ENCODE measurements at regions not wholly inside any gene's neighbourhood (a gene's known extent, or its start where the extent isn't known, plus 50 kb on each side); places are given as distances from the start of the nearest gene placed in this dataset.
A peak's percentile ranks its signal among the peaks of the same experiment; 100 is the strongest.
"Not testable (repeated sequence)": the region's sequence is repeated elsewhere in the genome, so short reads cannot be mapped to it uniquely, and the experiment has no call there.

- CTCF ChIA-PET: no interaction called here
- H3K9me3 Mint-ChIP-seq (ENCODE audit: low read depth): no peaks in the 10 kb centered on the region
These were observed 112.7 kb downstream of the FAM53A start for GRCh38 chr4:1571165-1572009.

GRCh38 chr4:1570291-1571164 is 113.6 kb downstream of the FAM53A start:
- intact Hi-C loops (cut with DNase I, micrococcal nuclease): no loop called here
- Mint-ChIP-seq H3K36me3 (ENCODE audit: low read depth) (no peaks in the 10 kb centered on the region), H3K9me3 (ENCODE audit: low read depth) (no peaks in the 10 kb centered on the region), H3K27ac (no peak overlapping the region), H3K4me3 (no peak overlapping the region), H3K27me3 (no peaks in the 10 kb centered on the region), H3K4me1 (peaks cover 3% of the 10 kb centered on the region)
- DNase-seq (no peak), ATAC-seq (no peak)
- POLR2A ChIA-PET: interaction anchor here (0.6 kb wide), 1 partner anchor 36 kb away, joined by 6 read pairs; no protein-coding TSS in a partner anchor
- CTCF ChIA-PET: interaction anchor here (0.6 kb wide), 1 partner anchor 36 kb away, joined by 4 read pairs; no protein-coding TSS in a partner anchor

More at GRCh38 chr4:1571165-1572009, 112.7 kb downstream of the FAM53A start:
- H3K4me3 Mint-ChIP-seq: no peak overlapping the region
- no peak for ATAC-seq
- no peak for DNase-seq
- H3K4me1 Mint-ChIP-seq: no peaks in the 10 kb centered on the region
- intact Hi-C loops (cut with DNase I, micrococcal nuclease): no loop called here
- no peaks in the 10 kb centered on the region for H3K36me3 Mint-ChIP-seq (ENCODE audit: low read depth)
- POLR2A ChIA-PET: no interaction called here
- H3K27me3 Mint-ChIP-seq: no peaks in the 10 kb centered on the region
- no peak overlapping the region for H3K27ac Mint-ChIP-seq

GRCh38 chr4:1569461-1570151 is 114.5 kb downstream of the FAM53A start:
- Mint-ChIP-seq H3K36me3 (ENCODE audit: low read depth) (no peaks in the 10 kb centered on the region), H3K27ac (no peak overlapping the region), H3K4me3 (no peak overlapping the region), H3K27me3 (no peaks in the 10 kb centered on the region), H3K4me1 (peaks cover 3% of the 10 kb centered on the region), H3K9me3 (ENCODE audit: low read depth) (no peaks in the 10 kb centered on the region)
- ATAC-seq: no peak
- ChIA-PET CTCF (interaction anchor here (0.6 kb wide), 1 partner anchor 37 kb away, joined by 4 read pairs; no protein-coding TSS in a partner anchor), POLR2A (interaction anchor here (0.6 kb wide), 1 partner anchor 36 kb away, joined by 6 read pairs; no protein-coding TSS in a partner anchor)
- intact Hi-C loops (cut with DNase I, micrococcal nuclease): no loop called here
- DNase-seq: no peak

DNA sequence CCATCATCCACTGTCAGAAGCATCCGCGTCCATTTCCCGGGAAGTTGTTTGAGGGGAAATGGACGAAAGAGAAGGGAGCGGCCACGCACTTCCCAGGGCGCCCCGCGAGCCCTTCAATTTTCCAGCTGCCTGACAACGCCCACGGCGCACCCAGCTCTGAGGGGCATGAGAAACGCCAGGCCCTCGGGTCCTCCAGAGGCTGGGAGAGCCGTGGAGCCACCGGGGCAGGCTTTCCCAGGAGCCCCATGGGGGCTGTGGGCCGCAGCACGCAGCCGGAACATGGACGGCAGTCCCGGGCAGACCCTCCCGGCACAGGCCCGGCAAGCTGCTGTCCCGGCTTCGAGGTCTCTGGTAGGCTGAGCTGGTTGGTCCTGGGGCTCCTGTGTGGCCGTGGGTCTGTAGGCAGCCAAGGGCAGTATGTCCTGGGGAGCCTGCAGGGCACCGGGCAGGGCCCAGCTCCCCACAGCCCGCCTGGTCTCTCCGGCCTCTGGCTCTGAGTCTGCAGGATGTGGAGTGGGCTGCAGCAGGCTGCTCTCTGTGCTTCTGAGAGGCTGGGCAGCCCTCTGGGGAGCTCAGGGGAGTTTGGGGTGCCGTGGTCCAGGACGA is 115.2 kb downstream of the FAM53A start:
- ATAC-seq (no peak), DNase-seq (no peak)
- H3K36me3 Mint-ChIP-seq (ENCODE audit: low read depth): no peaks in the 10 kb centered on the region
- peaks cover 3% of the 10 kb centered on the region for H3K4me1 Mint-ChIP-seq
- intact Hi-C loops (cut with DNase I, micrococcal nuclease): no loop called here
- H3K9me3 Mint-ChIP-seq (ENCODE audit: low read depth): no peaks in the 10 kb centered on the region
- no peak overlapping the region for H3K27ac Mint-ChIP-seq
- no peak overlapping the region for H3K4me3 Mint-ChIP-seq
- POLR2A ChIA-PET: no interaction called here
- H3K27me3 Mint-ChIP-seq: no peaks in the 10 kb centered on the region
- CTCF ChIA-PET: interaction anchor here (0.9 kb wide), 1 partner anchor 53 kb away, joined by 3 read pairs; no protein-coding TSS in a partner anchor

DNA sequence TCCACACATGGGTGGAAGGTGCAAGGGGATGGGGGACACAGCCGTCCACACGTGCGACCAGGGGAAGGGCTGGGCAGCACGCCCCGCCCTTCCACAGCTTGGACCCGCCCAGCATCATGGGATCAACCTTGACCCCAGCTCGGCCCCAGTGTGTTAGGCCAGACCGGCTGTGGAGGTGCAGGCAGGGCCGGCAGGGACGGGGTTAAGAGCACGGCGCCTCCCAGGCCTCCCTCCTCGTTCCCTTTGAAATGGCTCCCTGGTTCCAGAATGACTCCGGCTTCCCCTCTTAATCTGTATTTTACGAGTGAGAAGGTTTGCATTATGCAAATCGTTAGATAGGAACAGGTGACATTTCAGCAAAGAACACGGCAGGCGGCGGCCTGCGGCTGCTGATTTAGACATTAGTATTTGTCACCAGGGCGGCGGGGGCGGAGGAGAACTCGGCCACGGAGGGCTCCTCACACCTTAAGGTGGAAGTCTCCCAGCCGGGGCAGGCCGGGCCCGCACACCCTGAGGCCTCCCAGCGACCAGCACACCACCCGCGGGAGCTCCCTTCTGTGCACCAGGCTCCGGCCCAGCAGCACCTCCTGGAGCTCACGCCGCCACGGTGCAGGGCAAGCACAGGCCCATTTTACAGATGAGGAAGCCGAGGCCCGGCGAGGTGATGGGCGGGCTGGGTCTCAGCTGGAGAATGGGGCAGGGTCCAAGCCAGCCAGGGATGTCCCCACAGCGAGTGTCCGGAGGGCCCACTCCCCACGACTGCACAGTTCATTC is 116.1 kb downstream of the FAM53A start:
- ChIA-PET POLR2A (no interaction called here), CTCF (interaction anchor here (0.9 kb wide), 1 partner anchor 52 kb away, joined by 3 read pairs; no protein-coding TSS in a partner anchor)
- Mint-ChIP-seq H3K27me3 (no peaks in the 10 kb centered on the region), H3K4me1 (peaks cover 3% of the 10 kb centered on the region), H3K27ac (no peak overlapping the region), H3K9me3 (ENCODE audit: low read depth) (no peaks in the 10 kb centered on the region), H3K4me3 (no peak overlapping the region), H3K36me3 (ENCODE audit: low read depth) (no peaks in the 10 kb centered on the region)
- DNase-seq (peak; percentile 45), ATAC-seq (no peak)
- intact Hi-C loops (cut with DNase I, micrococcal nuclease): no loop called here

- no peak overlapping the region for H3K4me3 Mint-ChIP-seq
- DNase-seq (no peak), ATAC-seq (no peak)
- H3K27me3 Mint-ChIP-seq: no peaks in the 10 kb centered on the region
- peaks cover 3% of the 10 kb centered on the region for H3K4me1 Mint-ChIP-seq
- H3K36me3 Mint-ChIP-seq (ENCODE audit: low read depth): no peaks in the 10 kb centered on the region
- H3K9me3 Mint-ChIP-seq (ENCODE audit: low read depth): no peaks in the 10 kb centered on the region
- POLR2A ChIA-PET: no interaction called here
- intact Hi-C loops (cut with DNase I, micrococcal nuclease): no loop called here
- H3K27ac Mint-ChIP-seq: no peak overlapping the region
- CTCF ChIA-PET: no interaction called here
These were observed 116.7 kb downstream of the FAM53A start for GRCh38 chr4:1567519-1567807.

DNA sequence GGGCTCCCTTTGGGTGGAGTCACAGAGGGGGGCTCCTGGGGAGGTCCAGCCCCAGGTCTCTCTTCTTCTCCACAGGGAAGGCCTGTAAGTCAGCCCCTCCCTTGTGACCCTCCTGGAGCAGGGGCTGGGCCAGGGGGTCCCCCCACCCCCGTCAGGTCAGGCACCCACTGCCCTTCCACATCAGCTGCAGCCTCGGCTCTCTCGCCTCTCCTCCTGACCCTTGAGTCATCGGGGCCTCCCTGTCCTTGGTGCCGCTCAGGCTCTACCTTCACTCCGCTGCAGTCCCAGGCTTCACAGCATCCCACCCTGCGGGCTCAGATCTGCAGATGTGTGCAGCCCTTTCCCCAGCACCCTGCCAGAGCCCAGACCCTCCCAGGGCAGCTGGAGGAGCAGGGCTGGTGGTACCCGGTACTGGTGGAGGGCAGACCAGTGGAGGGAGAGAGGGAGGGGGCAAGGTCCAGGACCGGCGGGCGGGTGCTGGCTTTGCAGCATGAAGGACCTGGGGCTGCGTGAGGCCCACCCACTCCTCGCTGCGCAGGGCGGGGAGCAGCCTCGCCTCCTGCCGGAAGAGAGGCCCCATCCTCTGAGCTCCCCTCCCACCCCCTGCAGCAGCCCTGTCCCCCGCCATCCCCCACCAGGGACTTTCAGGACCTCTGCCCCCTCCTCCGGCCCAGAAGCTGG is 117.1 kb downstream of the FAM53A start:
- POLR2A ChIA-PET: no interaction called here
- ATAC-seq (no peak), DNase-seq (no peak)
- H3K9me3 Mint-ChIP-seq (ENCODE audit: low read depth): no peaks in the 10 kb centered on the region
- no peak overlapping the region for H3K4me3 Mint-ChIP-seq
- CTCF ChIA-PET: no interaction called here
- H3K27ac Mint-ChIP-seq: no peak overlapping the region
- intact Hi-C loops (cut with DNase I, micrococcal nuclease): loop anchor here in 1 of 2 experiments (1.0 kb wide), 1 partner anchor 12 kb away; no protein-coding TSS in a partner anchor
- H3K36me3 Mint-ChIP-seq (ENCODE audit: low read depth): no peaks in the 10 kb centered on the region
- peaks cover 3% of the 10 kb centered on the region for H3K4me1 Mint-ChIP-seq
- H3K27me3 Mint-ChIP-seq: no peaks in the 10 kb centered on the region

GRCh38 chr4:1566301-1566837 is 117.7 kb downstream of the FAM53A start:
- POLR2A ChIA-PET; CTCF ChIA-PET; H3K36me3 Mint-ChIP-seq (ENCODE audit: low read depth); H3K27me3 Mint-ChIP-seq; H3K4me3 Mint-ChIP-seq; H3K27ac Mint-ChIP-seq; H3K4me1 Mint-ChIP-seq; H3K9me3 Mint-ChIP-seq (ENCODE audit: low read depth): not testable (repeated sequence)
- DNase-seq (peak; percentile 55), ATAC-seq (peak; percentile 63)
- intact Hi-C loops (cut with DNase I, micrococcal nuclease): loop anchor here in 1 of 2 experiments (1.0 kb wide), 1 partner anchor 13 kb away; no protein-coding TSS in a partner anchor

DNA sequence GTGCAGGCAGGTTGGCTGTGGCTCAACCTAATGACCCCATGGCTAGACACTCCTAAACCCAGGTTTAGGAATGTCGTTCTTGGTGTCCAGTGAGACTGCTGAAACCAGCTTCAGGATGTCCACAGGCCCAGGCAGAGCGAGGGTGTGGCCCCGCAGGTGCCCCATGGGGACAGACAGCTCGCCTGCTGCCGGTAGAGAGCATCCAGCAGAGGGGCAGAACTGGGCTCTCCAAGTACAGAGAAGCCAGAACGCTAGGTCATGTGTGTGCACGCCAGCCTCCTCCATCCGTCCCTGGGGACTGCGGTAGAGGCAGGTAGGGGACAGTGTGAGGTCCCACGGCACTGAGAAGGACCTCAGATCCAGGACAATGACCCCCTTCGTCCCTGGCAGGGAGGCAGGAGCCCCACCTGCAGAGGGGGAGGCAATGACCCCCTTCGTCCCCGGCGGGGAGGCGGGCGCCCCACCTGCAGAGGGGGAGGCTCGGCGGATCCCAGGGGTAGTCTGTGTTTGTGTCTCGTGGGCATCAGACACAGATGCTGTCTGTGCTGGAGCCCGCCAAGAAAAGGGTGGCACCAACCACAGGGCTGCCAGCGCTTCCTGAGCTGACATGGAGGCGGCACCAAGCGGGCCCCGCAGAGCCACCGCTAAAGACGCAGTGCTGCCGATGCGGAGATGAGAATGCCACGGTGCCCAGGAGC is 118.4 kb downstream of the FAM53A start:
- Mint-ChIP-seq H3K4me3 (no peak overlapping the region), H3K27me3 (no peaks in the 10 kb centered on the region), H3K27ac (no peak overlapping the region), H3K36me3 (ENCODE audit: low read depth) (no peaks in the 10 kb centered on the region), H3K4me1 (peaks cover 3% of the 10 kb centered on the region), H3K9me3 (ENCODE audit: low read depth) (no peaks in the 10 kb centered on the region)
- intact Hi-C loops (cut with DNase I, micrococcal nuclease): loop anchor here in 1 of 2 experiments (1.0 kb wide), 1 partner anchor 14 kb away; no protein-coding TSS in a partner anchor
- peak; percentile 3 for ATAC-seq
- DNase-seq: peak; percentile 27
- ChIA-PET POLR2A (no interaction called here), CTCF (no interaction called here)
